ENCODE measurements at regions not wholly inside any gene's neighbourhood (a gene's known extent, or its start where the extent isn't known, plus 50 kb on each side); places are given as distances from the start of the nearest gene placed in this dataset.

DNA sequence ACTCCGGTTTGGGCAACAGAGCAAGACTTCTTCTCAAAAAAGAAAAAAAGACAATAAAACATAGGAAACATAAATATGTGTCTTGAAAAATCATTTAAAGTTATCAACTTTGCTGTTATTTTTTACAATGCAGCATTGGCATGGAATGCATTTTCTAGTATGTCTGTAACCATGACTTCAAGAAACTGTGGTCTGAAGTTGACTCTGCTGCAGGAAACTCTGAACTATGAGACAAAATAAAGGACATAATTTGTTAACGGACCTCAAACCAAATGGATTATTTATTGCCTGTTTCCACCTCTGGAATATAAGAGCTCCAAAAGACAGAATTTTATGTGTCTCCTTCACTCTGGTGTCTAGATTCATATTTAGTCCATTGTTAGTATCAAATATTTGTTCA is 79.1 kb downstream of the TRIB2 start:
- no peak overlapping the region for H3K4me3 Mint-ChIP-seq
- H3K36me3 Mint-ChIP-seq (ENCODE audit: low read depth), result no peaks in the 10 kb centered on the region
- H3K9me3 Mint-ChIP-seq, result peaks cover 18% of the 10 kb centered on the region
- no peak for DNase-seq
- H3K4me1 Mint-ChIP-seq, result peaks cover 3% of the 10 kb centered on the region
- H3K27ac Mint-ChIP-seq, result no peak overlapping the region
- intact Hi-C loops (cut with micrococcal nuclease), result no loop called here
- H3K27me3 Mint-ChIP-seq, result peaks cover 1% of the 10 kb centered on the region

DNA sequence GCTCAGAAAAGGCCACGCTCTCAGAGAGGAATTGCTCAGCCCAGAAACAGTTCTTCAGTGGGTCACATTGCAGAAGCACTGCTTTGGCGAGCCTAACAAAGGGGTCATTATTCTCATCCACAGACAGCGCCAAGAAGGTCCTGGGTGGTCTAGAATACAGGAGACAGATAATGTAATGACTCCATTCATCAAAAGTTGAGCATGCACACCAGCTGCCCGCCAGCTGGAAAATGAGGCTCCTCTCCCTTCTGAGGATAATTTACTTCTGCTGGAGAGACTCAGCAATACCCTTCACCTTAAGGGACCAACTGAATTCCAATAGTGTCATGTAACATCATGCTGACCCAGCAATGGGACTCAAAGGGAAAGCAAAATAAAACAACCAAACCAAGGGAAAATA is 79.9 kb downstream of the TRIB2 start:
- Mint-ChIP-seq H3K36me3 (ENCODE audit: low read depth) (no peaks in the 10 kb centered on the region), H3K4me3 (no peak overlapping the region), H3K27me3 (peaks cover 1% of the 10 kb centered on the region), H3K9me3 (peaks cover 21% of the 10 kb centered on the region), H3K27ac (no peak overlapping the region), H3K4me1 (peaks cover 3% of the 10 kb centered on the region)
- intact Hi-C loops (cut with micrococcal nuclease), result no loop called here
- DNase-seq, result no peak

DNA sequence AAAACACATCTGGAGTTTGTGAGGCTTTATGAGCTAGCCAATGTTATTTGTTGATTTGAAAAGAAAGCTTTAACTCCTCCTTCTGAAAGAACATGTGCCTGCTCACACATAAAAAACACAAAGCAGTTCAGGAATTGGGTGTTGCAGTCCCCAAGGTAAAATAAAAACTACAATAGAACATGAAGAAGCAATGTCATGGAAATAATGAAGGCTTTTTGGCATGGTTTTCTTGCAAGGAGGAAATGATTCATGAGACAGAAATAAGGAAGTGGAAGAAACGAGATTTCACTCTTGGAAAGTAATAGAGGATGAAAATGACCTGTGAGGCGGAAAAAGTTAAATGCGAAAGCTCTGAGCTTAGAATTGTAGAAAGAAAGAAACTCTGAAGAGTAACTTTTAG is 81.1 kb downstream of the TRIB2 start:
- Mint-ChIP-seq H3K27ac (no peak overlapping the region), H3K36me3 (ENCODE audit: low read depth) (peaks cover 3% of the 10 kb centered on the region), H3K27me3 (peaks cover 1% of the 10 kb centered on the region), H3K9me3 (peaks cover 21% of the 10 kb centered on the region), H3K4me1 (peaks cover 3% of the 10 kb centered on the region), H3K4me3 (no peak overlapping the region)
- intact Hi-C loops (cut with micrococcal nuclease), result no loop called here
- DNase-seq, result no peak

DNA sequence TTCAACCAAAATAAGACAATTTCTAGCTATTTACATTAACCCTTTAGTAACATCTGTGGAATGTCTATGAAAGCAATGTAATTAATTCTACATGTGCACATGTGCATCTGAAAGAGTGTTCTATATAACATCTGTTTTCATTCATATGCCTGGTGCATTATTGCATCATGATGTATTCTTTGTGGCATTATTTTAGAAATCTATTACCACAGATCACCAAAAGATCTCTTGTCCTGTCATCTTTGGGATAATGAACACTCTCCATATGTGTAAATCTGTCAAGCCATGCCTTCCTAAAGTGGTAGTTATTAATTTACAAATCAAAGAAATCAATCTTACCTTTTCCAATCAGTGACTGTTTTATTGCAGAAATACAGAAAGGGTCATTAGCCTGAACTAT is 86.9 kb downstream of the TRIB2 start:
- DNase-seq, result no peak
- peaks cover 10% of the 10 kb centered on the region for H3K27me3 Mint-ChIP-seq
- H3K4me3 Mint-ChIP-seq, result no peak overlapping the region
- peaks cover 14% of the 10 kb centered on the region for H3K9me3 Mint-ChIP-seq
- intact Hi-C loops (cut with micrococcal nuclease), result no loop called here
- no peaks in the 10 kb centered on the region for H3K4me1 Mint-ChIP-seq
- peaks cover 3% of the 10 kb centered on the region for H3K36me3 Mint-ChIP-seq (ENCODE audit: low read depth)
- no peak overlapping the region for H3K27ac Mint-ChIP-seq

DNA sequence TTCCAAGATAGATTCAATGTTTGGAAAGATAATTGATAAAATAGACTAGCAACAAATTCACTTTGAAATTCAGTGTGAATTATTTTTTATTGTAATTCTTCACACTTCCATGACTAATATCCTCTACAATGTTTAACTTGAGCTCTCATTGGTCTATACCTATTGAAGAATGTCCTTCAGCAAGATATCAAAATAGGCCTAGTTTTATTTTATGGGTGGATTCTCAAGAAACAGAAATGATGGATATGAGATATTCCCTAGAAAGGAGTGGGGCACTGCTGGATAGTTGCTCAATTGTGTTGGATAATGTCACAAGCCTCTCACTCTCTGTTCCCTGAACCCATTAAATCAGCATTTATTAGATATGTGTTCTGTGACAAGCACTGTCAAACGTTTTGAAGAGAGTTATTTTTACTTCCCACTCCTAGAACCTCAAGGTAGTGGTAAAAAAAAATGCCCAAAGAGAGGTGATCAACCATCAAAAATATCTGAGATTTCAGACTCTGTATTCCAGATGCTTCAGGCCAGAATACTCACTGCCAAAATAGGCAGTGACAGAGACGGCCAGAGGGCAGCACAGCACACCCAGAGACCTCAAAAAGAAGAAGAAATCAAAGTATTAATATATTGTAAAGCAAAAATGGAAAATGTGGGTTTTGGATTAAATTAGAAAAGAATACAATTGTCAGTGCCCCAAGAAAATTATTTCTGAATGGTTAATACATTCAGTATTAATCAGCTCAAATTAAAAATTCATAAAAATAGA is 87.5 kb downstream of the TRIB2 start:
- H3K4me1 Mint-ChIP-seq, result no peaks in the 10 kb centered on the region
- H3K36me3 Mint-ChIP-seq (ENCODE audit: low read depth), result peaks cover 3% of the 10 kb centered on the region

DNA sequence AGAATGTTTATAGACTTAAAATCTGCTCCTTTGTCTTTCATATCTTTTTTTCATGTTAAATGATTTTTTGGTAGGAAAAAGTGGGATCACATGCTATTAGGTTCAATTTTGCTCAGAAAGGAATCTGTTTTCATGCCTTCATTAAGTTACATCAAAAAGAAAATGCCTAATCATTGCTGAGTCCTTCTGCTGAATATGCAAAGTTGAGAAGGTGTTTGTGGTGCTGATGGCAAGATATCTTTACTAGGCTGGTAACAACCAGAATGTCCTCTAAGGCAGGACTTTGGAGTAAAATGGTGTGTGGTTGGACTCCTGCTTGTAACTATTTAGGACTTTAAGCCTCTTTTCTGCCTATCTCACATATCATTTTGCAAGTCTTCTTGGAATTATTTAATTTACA is 88.3 kb downstream of the TRIB2 start:
- Mint-ChIP-seq H3K27ac (no peak overlapping the region), H3K36me3 (ENCODE audit: low read depth) (peaks cover 3% of the 10 kb centered on the region), H3K4me3 (no peak overlapping the region), H3K9me3 (peaks cover 3% of the 10 kb centered on the region), H3K27me3 (peaks cover 10% of the 10 kb centered on the region), H3K4me1 (no peaks in the 10 kb centered on the region)
- no peak for DNase-seq
- intact Hi-C loops (cut with micrococcal nuclease), result no loop called here

More for the DNA sequence above, 87.5 kb downstream of the TRIB2 start:
- peaks cover 10% of the 10 kb centered on the region for H3K27me3 Mint-ChIP-seq
- intact Hi-C loops (cut with micrococcal nuclease), result no loop called here
- H3K4me3 Mint-ChIP-seq, result no peak overlapping the region
- H3K27ac Mint-ChIP-seq, result no peak overlapping the region
- DNase-seq, result no peak
- H3K9me3 Mint-ChIP-seq, result peaks cover 7% of the 10 kb centered on the region

DNA sequence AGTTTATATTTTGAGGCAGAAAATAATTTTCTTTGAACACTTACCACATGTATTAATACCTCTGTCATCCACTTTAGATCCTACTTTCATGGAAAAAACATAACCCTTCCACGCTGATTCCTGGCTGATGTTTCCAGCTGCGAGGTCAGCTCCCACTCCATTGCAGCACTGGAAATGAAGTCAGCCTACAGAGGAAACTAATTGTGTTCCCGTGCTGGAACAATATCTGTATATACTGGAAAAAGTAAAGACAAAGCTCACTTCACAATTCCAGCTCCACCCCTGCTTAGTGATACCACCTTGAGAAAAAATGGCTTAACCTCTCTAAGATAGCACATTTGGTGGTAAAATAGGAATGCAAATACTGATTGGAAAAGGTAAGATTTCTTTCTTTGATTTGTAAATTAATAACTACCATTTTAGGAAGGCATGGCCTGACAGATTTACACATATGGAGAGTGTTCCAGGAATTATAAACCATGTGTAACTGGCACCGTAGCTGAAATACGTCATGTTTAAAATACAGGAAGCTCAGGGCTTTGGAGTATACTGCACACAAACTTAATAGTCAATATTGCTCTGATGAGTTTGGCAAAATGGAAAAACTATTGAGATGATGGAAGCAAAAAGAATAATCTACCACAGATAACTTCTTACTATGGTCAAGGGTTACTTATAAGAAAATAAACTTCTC is 90.0 kb downstream of the TRIB2 start:
- H3K27me3 Mint-ChIP-seq, result peaks cover 10% of the 10 kb centered on the region
- H3K4me3 Mint-ChIP-seq, result no peak overlapping the region
- no peak for DNase-seq
- no peaks in the 10 kb centered on the region for H3K4me1 Mint-ChIP-seq
- no peaks in the 10 kb centered on the region for H3K9me3 Mint-ChIP-seq
- no peak overlapping the region for H3K27ac Mint-ChIP-seq
- intact Hi-C loops (cut with micrococcal nuclease), result no loop called here
- H3K36me3 Mint-ChIP-seq (ENCODE audit: low read depth), result peaks cover 3% of the 10 kb centered on the region

DNA sequence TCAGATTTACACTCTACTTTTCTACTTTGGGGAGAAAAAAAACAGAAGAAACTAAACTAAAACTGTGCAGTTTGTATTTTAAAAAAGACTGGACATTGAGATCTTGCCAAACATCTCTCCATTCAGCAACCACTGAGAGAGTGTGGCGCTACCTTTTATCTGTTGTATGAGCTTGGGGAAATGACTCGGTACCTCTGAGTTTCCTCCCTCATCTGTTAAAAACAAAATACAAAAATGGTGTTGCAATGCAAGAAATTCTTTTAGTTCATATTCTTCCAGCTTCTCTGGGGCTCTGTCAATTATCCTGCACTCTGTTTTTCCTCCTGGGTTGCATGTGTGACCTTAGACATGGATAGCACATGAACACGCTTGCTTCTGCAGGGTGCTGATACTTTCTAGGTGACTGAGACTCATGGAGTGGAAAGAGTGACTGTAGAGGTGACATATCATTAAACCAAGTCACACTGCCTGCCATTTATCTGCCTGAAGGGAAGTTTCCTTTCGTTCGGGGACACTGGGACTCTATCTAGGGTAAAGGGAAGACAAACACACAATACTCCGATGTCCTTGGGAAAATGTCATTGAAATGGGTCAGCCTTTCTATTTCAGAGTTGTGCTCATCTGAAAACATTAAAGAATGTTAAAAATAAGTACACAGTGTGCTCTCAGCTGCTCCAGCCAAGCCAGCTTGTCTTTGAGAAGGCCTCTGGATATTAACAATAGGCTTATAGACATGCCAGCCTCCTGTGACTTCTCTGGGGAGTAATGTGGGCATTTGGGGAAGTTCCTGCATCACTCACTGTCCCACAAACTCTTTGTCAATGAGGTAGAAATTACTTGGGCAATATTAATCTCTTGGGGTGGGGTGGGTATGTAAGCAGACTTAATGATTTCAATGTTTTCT is 91.4 kb downstream of the TRIB2 start:
- intact Hi-C loops (cut with micrococcal nuclease), result no loop called here
- no peaks in the 10 kb centered on the region for H3K9me3 Mint-ChIP-seq
- H3K27ac Mint-ChIP-seq, result no peak overlapping the region
- no peaks in the 10 kb centered on the region for H3K36me3 Mint-ChIP-seq (ENCODE audit: low read depth)
- no peak overlapping the region for H3K4me3 Mint-ChIP-seq
- H3K27me3 Mint-ChIP-seq, result peaks cover 10% of the 10 kb centered on the region
- no peak for DNase-seq
- no peaks in the 10 kb centered on the region for H3K4me1 Mint-ChIP-seq

DNA sequence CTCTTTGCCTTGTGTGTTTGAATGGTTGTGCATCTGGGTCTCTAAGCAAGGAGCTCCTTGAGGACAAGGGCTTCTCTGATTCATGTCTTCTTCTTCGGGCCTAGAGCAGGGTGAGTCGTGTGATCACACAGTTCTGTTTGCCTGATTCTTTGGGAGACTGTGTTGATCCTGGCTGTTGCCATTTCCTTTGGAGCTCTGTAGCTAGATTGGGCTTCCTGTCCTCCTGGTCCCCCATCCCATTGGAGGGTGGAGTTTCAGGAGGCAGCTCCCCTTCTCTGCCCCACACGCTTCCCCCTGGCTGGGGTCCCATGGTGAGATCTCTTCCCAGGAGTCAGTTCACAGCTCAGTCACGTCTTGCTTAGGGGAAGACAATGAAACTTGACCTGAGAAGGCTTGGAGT is 92.8 kb downstream of the TRIB2 start:
- intact Hi-C loops (cut with micrococcal nuclease), result no loop called here
- Mint-ChIP-seq H3K27ac (no peak overlapping the region), H3K4me3 (no peak overlapping the region), H3K27me3 (peaks cover 8% of the 10 kb centered on the region), H3K9me3 (no peaks in the 10 kb centered on the region), H3K4me1 (no peaks in the 10 kb centered on the region), H3K36me3 (ENCODE audit: low read depth) (no peaks in the 10 kb centered on the region)
- DNase-seq, result no peak

DNA sequence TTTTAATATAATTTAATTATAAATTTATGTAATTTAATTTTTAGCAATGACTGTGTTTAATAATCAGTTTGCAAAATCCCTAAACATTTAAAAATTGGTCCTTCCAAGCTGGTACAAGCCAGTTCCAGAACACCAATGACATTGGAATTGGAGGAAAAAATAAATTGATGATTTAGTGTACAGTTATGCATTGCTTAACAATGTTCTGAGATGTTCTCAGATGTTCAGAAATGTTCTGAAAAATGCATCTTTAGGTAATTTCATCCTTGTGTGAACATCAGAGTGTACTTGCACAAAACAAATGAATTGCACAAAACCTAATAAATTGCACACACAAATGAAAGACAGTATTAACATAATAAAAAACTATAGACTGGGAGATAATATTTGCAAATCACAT is 95.2 kb downstream of the TRIB2 start:
- no peaks in the 10 kb centered on the region for H3K4me1 Mint-ChIP-seq
- H3K27ac Mint-ChIP-seq, result no peak overlapping the region
- intact Hi-C loops (cut with micrococcal nuclease), result no loop called here
- no peaks in the 10 kb centered on the region for H3K9me3 Mint-ChIP-seq
- DNase-seq, result no peak
- H3K36me3 Mint-ChIP-seq (ENCODE audit: low read depth), result no peaks in the 10 kb centered on the region
- H3K4me3 Mint-ChIP-seq, result no peak overlapping the region
- H3K27me3 Mint-ChIP-seq, result peaks cover 6% of the 10 kb centered on the region

DNA sequence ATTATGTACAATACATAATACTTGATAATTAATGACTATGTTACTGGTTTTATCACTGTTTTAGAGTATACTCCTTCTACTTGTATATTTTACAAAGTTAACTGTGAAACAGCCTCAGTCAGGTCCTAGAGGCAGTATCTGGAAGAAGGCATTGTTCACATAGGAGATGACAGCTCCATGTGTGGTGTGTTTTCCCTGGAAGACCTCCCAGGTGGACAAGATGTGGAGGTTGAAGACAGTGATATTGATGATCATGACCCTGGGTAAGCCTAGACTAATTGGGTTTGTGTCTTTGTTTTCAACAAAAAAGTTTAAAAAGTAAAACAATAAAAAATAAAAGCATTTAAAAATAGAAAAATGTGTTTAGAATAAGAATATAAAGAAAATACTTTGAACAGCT is 96.4 kb downstream of the TRIB2 start:
- peaks cover 4% of the 10 kb centered on the region for H3K9me3 Mint-ChIP-seq
- no peaks in the 10 kb centered on the region for H3K36me3 Mint-ChIP-seq (ENCODE audit: low read depth)
- H3K27ac Mint-ChIP-seq, result no peak overlapping the region
- H3K4me1 Mint-ChIP-seq, result peaks cover 2% of the 10 kb centered on the region
- H3K4me3 Mint-ChIP-seq, result no peak overlapping the region
- peaks cover 2% of the 10 kb centered on the region for H3K27me3 Mint-ChIP-seq
- DNase-seq, result no peak
- intact Hi-C loops (cut with micrococcal nuclease), result no loop called here

DNA sequence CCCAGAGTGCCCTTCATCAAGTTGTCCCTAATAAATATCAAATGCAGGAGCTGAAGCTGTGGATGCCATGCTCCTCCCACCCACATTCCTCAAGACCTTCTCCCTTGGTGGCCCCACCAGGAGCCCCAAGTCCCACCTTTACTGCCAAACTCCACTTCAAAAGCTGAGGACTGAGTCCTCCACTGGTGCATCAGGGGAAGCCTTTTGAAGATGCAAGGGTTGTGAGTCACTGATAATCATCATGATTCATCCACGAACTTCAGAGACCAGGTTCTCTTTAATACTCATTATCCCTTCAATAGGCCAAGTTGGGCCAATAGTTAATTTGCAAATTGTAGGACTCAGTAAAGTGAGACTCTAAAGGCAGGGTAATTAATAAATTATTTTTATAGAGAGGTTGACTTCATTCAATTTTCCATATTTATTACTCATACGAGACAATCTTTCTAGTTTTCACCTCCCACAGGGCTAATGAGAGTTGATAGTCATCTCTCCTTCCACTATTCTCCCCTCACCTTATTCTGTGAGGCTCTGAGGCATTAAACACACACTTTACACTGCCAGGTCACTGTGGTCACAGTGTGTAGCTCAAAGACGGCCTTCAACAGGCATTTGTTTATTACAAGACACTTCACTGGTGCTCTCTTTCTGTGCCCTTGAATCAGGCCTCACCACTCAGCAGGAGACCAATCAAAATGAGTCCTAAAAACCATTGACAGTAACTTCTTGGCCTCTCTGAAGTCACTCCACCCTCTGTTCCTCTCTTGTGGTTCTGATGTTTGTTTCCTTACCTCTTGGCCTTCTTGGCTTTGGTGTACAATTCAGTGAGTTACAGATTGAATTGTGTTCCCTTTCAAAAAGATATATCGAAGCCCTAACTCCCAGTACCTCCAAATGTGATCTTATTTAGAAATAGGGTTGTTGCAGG is 99.9 kb downstream of the TRIB2 start:
- Mint-ChIP-seq H3K27me3 (peaks cover 11% of the 10 kb centered on the region), H3K4me1 (peaks cover 4% of the 10 kb centered on the region), H3K9me3 (peaks cover 7% of the 10 kb centered on the region), H3K36me3 (ENCODE audit: low read depth) (no peaks in the 10 kb centered on the region), H3K4me3 (no peak overlapping the region), H3K27ac (no peak overlapping the region)
- intact Hi-C loops (cut with micrococcal nuclease), result no loop called here
- DNase-seq, result no peak

DNA sequence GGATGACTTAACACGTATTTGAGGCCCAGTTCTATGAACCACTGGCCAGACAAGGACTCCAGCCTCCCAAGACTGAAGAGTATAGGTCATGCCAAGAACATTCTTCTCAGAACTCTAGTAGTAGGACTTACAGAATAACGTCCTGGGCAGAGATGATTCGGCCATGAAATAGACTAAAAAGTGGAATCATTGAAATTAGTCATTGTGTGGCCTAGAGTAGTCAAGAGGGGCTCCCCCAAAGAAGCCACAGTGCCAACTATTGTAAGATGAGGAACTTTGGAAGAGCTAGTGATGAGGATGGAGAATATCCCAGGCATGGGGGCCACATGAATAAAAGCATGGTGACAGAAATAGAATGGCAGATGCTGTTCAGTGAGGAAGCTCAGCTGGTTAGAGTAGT is 101.1 kb downstream of the TRIB2 start:
- no peak for DNase-seq
- peaks cover 4% of the 10 kb centered on the region for H3K4me1 Mint-ChIP-seq
- no peak overlapping the region for H3K27ac Mint-ChIP-seq
- intact Hi-C loops (cut with micrococcal nuclease), result no loop called here
- H3K27me3 Mint-ChIP-seq, result peaks cover 14% of the 10 kb centered on the region
- H3K36me3 Mint-ChIP-seq (ENCODE audit: low read depth), result no peaks in the 10 kb centered on the region
- H3K4me3 Mint-ChIP-seq, result no peak overlapping the region
- peaks cover 7% of the 10 kb centered on the region for H3K9me3 Mint-ChIP-seq
